ACC112 (cell line): ENCODE measurements at regions not wholly inside any gene's neighbourhood (a gene's known extent, or its start where the extent isn't known, plus 50 kb on each side); places are given as distances from the start of the nearest gene placed in this dataset.

Experiments
- H2AFZ ChIP-seq: fragments of 200-600 bp; sonication (generic); one replicate; pipeline ENCODE4 v1.6.0; 2017; ENCODE audit warnings: antibody characterized with exemption, low read length; ENCODE audit not compliant: unreplicated experiment
- H3K27ac ChIP-seq: fragments of 200-600 bp; sonication (generic); 2 replicates; pipeline ENCODE4 v1.5.1; 2014; ENCODE audit warnings: low read depth, mild to moderate bottlenecking, antibody characterized with exemption, low read length, moderate library complexity
- H3K27me3 ChIP-seq: fragments of 200-600 bp; sonication (generic); 2 replicates; pipeline ENCODE4 v1.6.1; 2014; ENCODE audit warnings: mild to moderate bottlenecking, antibody characterized with exemption, low read length, moderate library complexity, mixed read lengths; ENCODE audit not compliant: insufficient read depth
- H3K36me3 ChIP-seq: fragments of 200-600 bp; sonication (generic); 2 replicates; pipeline ENCODE4 v1.6.1; 2016; ENCODE audit warnings: mild to moderate bottlenecking, antibody characterized with exemption, low read length, moderate library complexity, mixed read lengths; ENCODE audit not compliant: insufficient read depth
- H3K4me1 ChIP-seq: fragments of 200-600 bp; sonication (generic); one replicate; pipeline ENCODE4 v1.6.1; 2016; ENCODE audit warnings: low read length, mixed read lengths; ENCODE audit not compliant: insufficient read depth, unreplicated experiment, control insufficient read depth
- H3K4me3 ChIP-seq: fragments of 200-600 bp; sonication (generic); 2 replicates; pipeline ENCODE4 v1.5.1; 2014; ENCODE audit warnings: mild to moderate bottlenecking, low read depth, low read length
- H3K79me2 ChIP-seq: fragments of 200-600 bp; sonication (generic); one replicate; pipeline ENCODE4 v1.6.0; 2016; ENCODE audit warnings: low read length; ENCODE audit not compliant: control insufficient read depth, unreplicated experiment, insufficient read depth

- Histone ChIP-seq H3K36me3 (no peaks in the 10 kb centered on the region), H3K4me1 (no peaks in the 10 kb centered on the region), H3K27ac (no peak overlapping the region), H3K79me2 (no peaks in the 10 kb centered on the region), H3K27me3 (no peaks in the 10 kb centered on the region), H2AFZ (no peak overlapping the region), H3K4me3 (no peak overlapping the region)
Measured at GRCh38 chr6:123747515-123747914, 56.1 kb upstream of the NKAIN2 start.

GRCh38 chr6:123745895-123746294, 57.8 kb upstream of the NKAIN2 start:
- H3K4me1 ChIP-seq, result no peaks in the 10 kb centered on the region
- H3K4me3 ChIP-seq, result no peak overlapping the region
- H3K36me3 ChIP-seq, result no peaks in the 10 kb centered on the region
- H3K27me3 ChIP-seq, result no peaks in the 10 kb centered on the region
- H2AFZ ChIP-seq, result no peak overlapping the region
- H3K79me2 ChIP-seq, result no peaks in the 10 kb centered on the region
- H3K27ac ChIP-seq, result peak overlapping the region; percentile 20; the same call in 1 of the 2 replicates

- no peaks in the 10 kb centered on the region for H3K79me2 ChIP-seq
Measured at GRCh38 chr6:123744840-123745239, 58.8 kb upstream of the NKAIN2 start.

GRCh38 chr6:123742626-123743025, 61.0 kb upstream of the NKAIN2 start:
- Histone ChIP-seq H3K36me3 (no peaks in the 10 kb centered on the region), H3K4me1 (no peaks in the 10 kb centered on the region), H3K27me3 (no peaks in the 10 kb centered on the region), H2AFZ (no peak overlapping the region), H3K27ac (no peak overlapping the region), H3K79me2 (no peaks in the 10 kb centered on the region), H3K4me3 (no peak overlapping the region)

More at GRCh38 chr6:123744840-123745239, 58.8 kb upstream of the NKAIN2 start:
- Histone ChIP-seq H2AFZ (no peak overlapping the region), H3K4me1 (no peaks in the 10 kb centered on the region), H3K36me3 (no peaks in the 10 kb centered on the region), H3K27ac (no peak overlapping the region), H3K27me3 (no peaks in the 10 kb centered on the region), H3K4me3 (no peak overlapping the region)

- H3K27ac ChIP-seq, result no peak overlapping the region
- H2AFZ ChIP-seq, result no peak overlapping the region
- H3K4me1 ChIP-seq, result no peaks in the 10 kb centered on the region
Measured at GRCh38 chr6:123733180-123733579, 70.5 kb upstream of the NKAIN2 start.

GRCh38 chr6:123716506-123716905, 79.8 kb upstream of the TRDN start:
- no peak overlapping the region for H2AFZ ChIP-seq

More at GRCh38 chr6:123733180-123733579, 70.5 kb upstream of the NKAIN2 start:
- H3K27me3 ChIP-seq, result no peaks in the 10 kb centered on the region
- H3K4me3 ChIP-seq, result no peak overlapping the region
- no peaks in the 10 kb centered on the region for H3K36me3 ChIP-seq
- no peaks in the 10 kb centered on the region for H3K79me2 ChIP-seq

GRCh38 chr6:123715006-123715863, 78.5 kb upstream of the TRDN start:
- no peaks in the 10 kb centered on the region for H3K36me3 ChIP-seq
- no peaks in the 10 kb centered on the region for H3K79me2 ChIP-seq
- no peaks in the 10 kb centered on the region for H3K27me3 ChIP-seq
- no peak overlapping the region for H3K4me3 ChIP-seq
- no peak overlapping the region for H2AFZ ChIP-seq
- H3K27ac ChIP-seq, result no peak overlapping the region
- H3K4me1 ChIP-seq, result no peaks in the 10 kb centered on the region

More at GRCh38 chr6:123716506-123716905, 79.8 kb upstream of the TRDN start:
- Histone ChIP-seq H3K79me2 (no peaks in the 10 kb centered on the region), H3K36me3 (no peaks in the 10 kb centered on the region), H3K4me3 (no peak overlapping the region), H3K4me1 (no peaks in the 10 kb centered on the region), H3K27me3 (no peaks in the 10 kb centered on the region), H3K27ac (no peak overlapping the region)

- H3K27me3 ChIP-seq, result 0 out of 2 replicates have a peak, but pooled peaks cover 6% of the 10 kb centered on the region
- H3K79me2 ChIP-seq, result no peaks in the 10 kb centered on the region
- H2AFZ ChIP-seq, result no peak overlapping the region
- H3K36me3 ChIP-seq, result no peaks in the 10 kb centered on the region
- no peak overlapping the region for H3K27ac ChIP-seq
- no peaks in the 10 kb centered on the region for H3K4me1 ChIP-seq
- H3K4me3 ChIP-seq, result no peak overlapping the region
Measured at GRCh38 chr6:123712831-123713230, 76.1 kb upstream of the TRDN start.

- no peak overlapping the region for H3K4me3 ChIP-seq
- no peaks in the 10 kb centered on the region for H3K4me1 ChIP-seq
- no peaks in the 10 kb centered on the region for H3K36me3 ChIP-seq
Measured at GRCh38 chr6:123702943-123703342, 66.2 kb upstream of the TRDN start.

GRCh38 chr6:123687864-123688263, 51.1 kb upstream of the TRDN start:
- Histone ChIP-seq H3K4me1 (no peaks in the 10 kb centered on the region), H3K79me2 (no peaks in the 10 kb centered on the region), H2AFZ (no peak overlapping the region), H3K4me3 (no peak overlapping the region), H3K27me3 (0 out of 2 replicates have a peak, but pooled peaks cover 2% of the 10 kb centered on the region), H3K36me3 (no peaks in the 10 kb centered on the region), H3K27ac (no peak overlapping the region)

More at GRCh38 chr6:123702943-123703342, 66.2 kb upstream of the TRDN start:
- H3K27me3 ChIP-seq, result 0 out of 2 replicates have a peak, but pooled peaks cover 3% of the 10 kb centered on the region
- no peaks in the 10 kb centered on the region for H3K79me2 ChIP-seq
- H2AFZ ChIP-seq, result no peak overlapping the region
- no peak overlapping the region for H3K27ac ChIP-seq
